GM20000 (cell line): ENCODE measurements at regions not wholly inside any gene's neighbourhood (a gene's known extent, or its start where the extent isn't known, plus 50 kb on each side); places are given as distances from the start of the nearest gene placed in this dataset.
"Not testable (repeated sequence)": the region's sequence is repeated elsewhere in the genome, so short reads cannot be mapped to it uniquely, and the experiment has no call there.

Experiments
- DNase-seq: peaks from one replicate; pipeline ENCODE4 v3.0.0; 2012; ENCODE audit warnings: low spot score
- TF ChIP-seq, protein P1 (sequence below): IDR thresholded peaks from 2 replicates; pipeline ENCODE4 v1.5.1; 2012; ENCODE audit warnings: mild to moderate bottlenecking, control low read depth; ENCODE audit errors: extremely low read depth, missing control alignments

DNA sequence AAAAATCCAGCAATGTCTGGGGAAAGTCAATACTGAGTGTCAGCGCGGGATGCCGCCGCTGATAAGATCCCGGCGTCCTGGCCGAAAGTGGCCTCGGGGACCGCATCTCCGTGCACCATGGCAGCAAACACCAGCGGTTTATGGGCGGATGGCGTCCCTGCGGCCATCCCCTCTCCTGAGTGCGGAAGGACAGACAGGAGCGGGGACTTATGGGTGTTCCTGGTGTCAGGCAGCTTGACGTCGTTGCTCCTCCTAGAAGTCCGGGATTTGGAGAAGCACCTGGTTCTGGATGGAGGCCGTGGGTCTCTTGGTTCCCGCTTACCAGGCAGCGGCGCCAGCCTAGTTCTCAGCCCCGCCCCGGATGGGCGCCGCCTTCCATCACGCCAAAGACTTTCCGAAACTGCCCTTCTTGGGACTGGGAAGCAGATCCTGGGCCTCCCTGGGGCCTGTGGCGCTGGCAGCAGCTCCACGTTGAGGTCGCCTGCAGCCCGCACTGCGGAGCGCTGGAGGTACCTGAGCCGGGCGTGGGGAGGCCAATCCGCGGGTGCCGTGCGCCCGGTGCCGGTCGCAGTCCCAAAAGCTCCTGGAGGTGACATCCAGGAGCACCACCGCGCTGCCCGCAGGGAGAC is 119.1 kb downstream of the CCDC74A start:
- TF ChIP-seq, protein P1, sequence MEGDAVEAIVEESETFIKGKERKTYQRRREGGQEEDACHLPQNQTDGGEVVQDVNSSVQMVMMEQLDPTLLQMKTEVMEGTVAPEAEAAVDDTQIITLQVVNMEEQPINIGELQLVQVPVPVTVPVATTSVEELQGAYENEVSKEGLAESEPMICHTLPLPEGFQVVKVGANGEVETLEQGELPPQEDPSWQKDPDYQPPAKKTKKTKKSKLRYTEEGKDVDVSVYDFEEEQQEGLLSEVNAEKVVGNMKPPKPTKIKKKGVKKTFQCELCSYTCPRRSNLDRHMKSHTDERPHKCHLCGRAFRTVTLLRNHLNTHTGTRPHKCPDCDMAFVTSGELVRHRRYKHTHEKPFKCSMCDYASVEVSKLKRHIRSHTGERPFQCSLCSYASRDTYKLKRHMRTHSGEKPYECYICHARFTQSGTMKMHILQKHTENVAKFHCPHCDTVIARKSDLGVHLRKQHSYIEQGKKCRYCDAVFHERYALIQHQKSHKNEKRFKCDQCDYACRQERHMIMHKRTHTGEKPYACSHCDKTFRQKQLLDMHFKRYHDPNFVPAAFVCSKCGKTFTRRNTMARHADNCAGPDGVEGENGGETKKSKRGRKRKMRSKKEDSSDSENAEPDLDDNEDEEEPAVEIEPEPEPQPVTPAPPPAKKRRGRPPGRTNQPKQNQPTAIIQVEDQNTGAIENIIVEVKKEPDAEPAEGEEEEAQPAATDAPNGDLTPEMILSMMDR = no peak
- DNase-seq = no peak

DNA sequence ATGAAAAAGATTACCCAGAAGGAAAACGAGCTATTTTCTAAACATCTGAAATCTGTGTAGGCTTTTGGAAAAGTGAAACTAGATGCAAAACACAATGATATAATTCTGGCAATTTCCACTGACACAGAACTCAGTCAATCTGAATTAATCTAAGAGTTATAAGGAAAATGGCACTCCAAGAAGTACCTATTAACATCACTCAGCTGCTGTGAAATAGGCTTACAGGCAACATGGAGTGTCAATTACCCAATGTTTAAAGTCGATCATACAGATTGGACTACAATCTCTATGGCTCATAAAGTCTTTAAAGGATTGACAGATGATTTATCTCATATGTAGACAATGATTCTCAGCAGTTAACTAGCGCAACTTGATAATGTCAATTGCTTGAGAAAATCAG is 120.9 kb downstream of the CCDC74A start:
- not testable (repeated sequence) for DNase-seq

DNA sequence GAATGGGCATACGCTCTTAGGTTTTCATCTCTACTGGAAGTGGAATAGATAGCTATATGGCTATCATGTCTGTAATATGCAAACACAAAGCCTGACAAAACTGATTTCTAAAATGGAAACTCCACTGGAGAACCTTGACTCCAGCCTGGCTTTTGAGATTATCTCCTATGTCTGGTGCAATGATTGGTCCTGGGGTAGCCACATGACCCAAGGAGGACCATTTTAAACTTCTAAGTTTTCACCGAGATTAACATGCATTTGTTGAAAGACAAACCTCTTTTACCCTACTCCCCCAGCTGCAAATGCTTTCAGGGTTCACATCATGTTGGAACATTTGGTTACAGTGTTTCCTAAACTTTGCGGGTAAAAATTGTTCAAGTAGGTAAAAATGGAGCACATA is 124.6 kb downstream of the CCDC74A start:
- not testable (repeated sequence) for DNase-seq

DNA sequence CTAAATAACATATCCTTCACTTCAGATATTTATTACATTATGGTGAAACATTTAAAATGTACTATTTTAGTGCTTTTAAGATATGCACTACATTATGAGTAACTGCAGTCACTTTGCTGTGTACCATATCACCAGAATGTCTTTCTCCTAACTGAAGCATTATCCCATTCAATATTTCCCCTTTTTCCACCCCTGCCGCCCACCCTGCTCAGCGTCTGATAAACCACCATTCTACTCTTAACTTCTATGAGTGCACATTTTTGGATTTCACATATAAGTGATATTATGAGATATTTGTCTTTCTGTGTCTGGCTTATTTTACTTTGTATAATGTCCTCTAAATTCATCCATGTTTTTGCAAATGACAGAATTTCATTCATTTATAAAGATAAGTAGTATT is 126.4 kb downstream of the CCDC74A start:
- not testable (repeated sequence) for DNase-seq

DNA sequence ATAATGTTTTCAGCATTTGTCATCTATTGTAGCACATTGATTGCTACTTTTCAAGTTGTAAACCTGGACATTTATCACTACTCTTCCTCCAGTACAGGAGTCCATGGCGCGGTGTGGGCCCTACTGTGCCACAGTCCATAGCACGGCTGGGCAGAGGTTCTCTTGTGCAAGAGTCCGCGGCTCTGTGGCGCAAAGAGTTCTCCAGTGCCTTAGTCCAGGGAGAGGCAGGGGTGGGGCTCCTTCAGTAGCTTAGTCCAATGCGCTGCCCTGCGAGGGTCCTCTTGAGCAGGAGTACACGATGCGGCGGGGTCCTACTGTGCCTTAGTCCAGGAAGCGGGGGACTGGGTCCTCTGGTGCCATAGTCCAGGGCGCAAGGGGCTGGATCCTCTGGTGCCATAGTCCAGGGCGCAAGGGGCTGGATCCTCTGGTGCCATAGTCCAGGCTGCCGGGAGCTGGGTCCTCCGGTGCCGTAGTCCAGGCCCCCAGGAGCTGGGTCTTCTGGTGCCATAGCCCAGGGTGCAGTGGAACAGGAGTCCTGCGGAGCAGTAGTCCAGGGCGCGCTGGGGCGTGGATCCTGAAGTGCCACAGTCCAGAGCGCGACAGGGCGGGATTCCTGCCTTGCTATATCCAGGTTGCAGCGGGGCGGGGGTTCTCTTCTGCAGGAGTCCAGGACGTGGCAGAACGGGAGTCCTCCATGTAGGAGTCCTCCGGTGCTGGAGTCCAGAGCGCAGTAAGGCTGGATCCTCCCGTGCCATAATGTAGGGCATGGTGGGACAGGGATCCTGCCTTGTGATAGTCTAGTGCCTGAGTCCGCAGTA is 129.3 kb downstream of the CCDC74A start:
- TF ChIP-seq, protein P1 = no peak
- DNase-seq = no peak

DNA sequence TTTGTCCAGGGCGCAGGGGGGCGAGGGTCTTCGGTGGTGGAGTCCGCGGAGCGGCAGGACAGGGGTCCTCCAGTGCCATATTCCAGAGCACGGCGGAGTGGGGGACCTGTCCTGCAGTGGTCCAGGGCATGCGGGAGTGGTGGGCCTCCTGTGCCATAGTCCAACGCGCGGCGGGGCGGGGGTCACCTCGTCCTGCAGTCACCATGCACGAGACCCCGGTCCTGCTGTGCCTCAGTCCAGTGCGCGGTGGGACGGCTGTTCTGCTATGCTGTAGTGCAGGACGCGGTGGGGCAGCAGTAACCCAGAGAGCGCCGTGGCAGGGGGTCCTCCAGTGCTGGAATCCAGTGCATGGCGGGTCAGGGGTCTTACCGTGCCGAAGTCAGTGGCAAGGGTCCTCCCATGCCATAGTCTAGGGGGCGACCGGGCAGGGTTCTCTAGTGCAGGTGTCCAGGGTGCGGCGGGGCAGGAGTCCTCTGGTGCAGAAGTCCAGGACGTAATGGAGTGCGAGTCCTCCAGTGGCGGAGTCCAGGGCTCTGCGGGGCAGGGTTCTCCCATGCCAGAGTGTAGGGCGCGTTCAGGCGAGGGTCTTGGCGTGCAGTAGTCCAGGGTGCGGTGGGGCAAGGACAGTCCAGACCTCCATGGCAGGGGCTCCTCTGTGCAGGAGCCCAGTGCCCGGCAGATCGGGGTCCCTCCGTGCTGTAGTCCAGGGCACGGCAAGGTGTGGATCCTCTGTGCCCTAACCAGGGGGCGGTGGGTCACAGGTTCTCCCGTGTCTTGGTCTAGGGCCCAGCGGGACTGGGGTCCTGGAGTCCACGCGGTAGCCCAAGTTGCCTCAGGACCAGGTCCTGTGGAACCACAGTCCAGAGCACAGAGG is 130.4 kb downstream of the CCDC74A start:
- no peak for DNase-seq
- TF ChIP-seq, protein P1 = no peak

DNA sequence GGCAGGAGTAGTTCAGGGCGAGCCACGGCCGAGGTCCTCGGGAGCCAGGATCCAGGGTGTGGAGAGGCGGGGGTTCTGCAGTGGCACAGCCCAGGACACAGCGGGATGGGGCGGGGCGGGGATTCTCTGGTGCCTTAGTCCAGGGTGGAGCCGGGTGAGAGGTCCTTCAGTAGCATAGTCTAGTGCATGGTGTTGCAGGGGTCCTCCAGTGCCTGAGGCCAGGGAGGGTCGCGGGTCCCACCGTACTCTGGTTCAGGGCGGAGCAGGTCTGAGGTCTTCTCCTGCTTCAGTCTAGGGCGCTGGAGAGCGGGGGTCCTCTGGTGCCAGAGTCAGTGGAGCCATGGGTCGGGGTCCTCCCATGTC is 131.1 kb downstream of the CCDC74A start:
- TF ChIP-seq, protein P1 = no peak
- DNase-seq = no peak

DNA sequence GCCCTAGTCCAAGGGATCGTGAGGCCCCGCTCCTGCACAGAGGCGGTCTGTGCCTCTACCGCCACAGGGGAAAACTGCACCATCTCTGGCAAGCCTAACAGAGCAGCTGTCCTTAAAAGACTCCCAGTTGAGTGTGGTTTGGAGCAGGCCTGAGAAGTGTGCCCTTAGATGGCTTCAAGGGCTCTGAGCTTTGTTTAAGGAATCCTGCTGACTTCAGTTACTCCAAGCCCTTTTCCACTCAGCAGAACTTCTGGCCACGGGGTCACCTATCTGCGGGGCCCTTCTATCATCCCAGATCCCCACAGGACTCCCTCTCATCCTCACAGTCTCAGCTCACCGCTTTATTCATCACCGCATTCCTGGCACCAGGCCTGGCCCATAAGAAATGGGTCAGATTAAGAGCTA is 131.5 kb downstream of the CCDC74A start:
- TF ChIP-seq, protein P1 = no peak
- no peak for DNase-seq

DNA sequence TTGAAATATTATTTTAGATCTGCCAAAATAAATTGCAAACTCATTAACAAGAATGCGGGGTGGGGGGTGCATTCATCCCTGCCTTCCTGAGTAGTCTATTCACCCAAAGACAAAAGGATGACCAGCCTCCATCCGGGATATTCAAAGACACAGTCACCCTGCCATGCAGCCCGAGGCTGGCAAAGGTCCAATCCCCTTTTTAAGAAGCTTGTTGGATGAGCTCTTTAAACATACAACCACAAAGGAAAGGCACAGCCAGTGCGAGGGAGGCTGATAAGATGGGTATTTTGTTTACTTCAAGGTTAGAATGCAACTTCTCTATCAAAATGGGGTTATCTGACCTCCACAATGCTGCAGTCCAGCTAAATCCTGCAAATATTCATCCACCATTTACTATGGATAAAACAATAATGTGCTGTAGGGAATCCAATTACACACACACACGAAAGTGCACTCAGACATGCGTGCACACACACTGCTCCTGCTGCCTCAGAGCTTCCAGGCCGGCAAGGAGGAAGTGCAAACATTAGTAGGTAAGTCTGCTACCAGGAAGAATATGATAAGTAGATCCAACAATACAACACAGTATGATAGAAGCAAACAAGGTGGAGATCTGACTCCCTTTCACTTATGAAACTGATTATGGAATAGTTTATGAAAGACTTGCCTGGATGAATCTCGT is 133.6 kb downstream of the CCDC74A start:
- DNase-seq = not testable (repeated sequence)

DNA sequence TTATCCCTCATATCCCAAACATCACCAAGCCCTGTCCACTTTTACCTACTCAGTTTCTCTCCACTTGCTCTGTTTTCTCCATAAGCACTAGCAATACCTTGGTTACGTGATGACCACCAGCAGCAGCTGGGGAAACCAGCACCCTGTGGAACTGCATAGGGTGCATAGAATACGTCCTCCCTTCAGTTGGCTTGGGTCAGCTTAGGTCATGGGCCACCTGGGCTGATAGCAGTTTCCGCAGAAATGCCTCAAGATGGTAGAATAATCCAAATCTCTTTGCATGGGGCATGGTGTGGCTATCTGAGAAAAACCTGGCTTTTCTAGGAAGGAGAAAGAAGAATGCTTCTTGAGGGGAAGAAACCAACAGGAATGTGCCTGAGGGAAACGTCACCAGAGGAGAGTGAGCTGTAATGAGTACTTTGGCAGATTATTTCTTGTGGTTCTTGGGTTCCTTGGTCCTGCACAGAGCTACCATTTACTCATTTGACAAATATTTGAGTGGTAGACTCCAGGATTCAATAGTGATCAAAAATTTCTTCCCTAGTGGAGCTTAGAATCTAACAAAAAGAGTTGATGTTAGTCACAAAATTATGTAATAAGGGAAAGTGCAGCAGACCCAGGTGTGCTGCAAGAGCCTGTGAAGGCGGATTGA is 134.3 kb downstream of the CCDC74A start:
- DNase-seq = not testable (repeated sequence)

DNA sequence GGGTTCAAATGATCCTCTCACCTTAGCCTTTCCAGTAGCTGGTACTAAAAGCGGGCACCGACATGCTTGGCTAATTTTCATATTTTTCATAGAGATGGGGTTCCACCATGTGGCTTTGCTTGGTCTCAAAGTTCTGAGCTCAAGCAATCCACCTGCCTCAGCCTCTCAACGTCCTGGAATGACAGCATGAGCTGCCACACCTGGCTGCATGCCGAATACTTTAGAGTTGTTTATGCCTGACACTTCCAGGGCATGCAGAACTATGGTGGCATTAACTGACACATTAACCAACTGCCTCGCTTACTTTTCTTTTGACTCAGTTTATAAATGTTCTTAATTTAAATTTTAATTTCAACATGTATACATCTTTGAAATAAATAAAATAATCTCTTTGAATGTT is 135.8 kb downstream of the CCDC74A start:
- not testable (repeated sequence) for DNase-seq

DNA sequence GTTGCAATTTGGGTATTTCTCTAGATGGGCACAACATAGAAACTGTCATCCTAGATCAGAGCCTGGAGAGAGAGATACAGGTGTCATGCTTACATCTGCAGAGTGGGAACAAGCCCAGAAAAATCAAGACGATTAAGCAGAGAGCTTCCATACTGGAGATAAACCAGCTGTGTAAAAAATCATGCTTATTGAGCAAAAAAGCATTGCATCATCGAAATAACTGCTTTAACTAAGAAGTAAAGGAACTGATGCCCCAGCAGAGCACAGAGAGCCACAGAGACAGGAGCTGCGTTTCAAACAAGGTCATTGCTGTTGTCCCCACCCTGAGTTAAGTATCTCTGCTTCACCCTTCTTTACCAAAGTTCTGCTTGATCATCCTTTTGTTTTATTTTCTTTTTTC is 138.0 kb downstream of the CCDC74A start:
- DNase-seq = not testable (repeated sequence)
